IPS-15b (cell line): ENCODE measurements at regions not wholly inside any gene's neighbourhood (a gene's known extent, or its start where the extent isn't known, plus 50 kb on each side); places are given as distances from the start of the nearest gene placed in this dataset.

ENCODE experiments used
- H3K27me3 ChIP-seq: one replicate; pipeline ENCODE4 v1.6.1; 2013; ENCODE audit warnings: low read length; ENCODE audit not compliant: control insufficient read depth, insufficient read depth
- H3K36me3 ChIP-seq: one replicate; pipeline ENCODE4 v1.6.1; 2013; ENCODE audit warnings: low read length; ENCODE audit not compliant: control insufficient read depth, insufficient read depth
- H3K4me1 ChIP-seq: one replicate; pipeline ENCODE4 v1.6.1; 2013; ENCODE audit warnings: mild to moderate bottlenecking, low read length; ENCODE audit not compliant: control insufficient read depth, insufficient read depth
- H3K4me3 ChIP-seq: one replicate; pipeline ENCODE4 v1.5.1; 2013; ENCODE audit warnings: low read depth, low read length
- H3K9ac ChIP-seq: one replicate; pipeline ENCODE4 v1.6.1; 2013; ENCODE audit warnings: low read depth, mild to moderate bottlenecking, low read length
- H3K9me3 ChIP-seq: one replicate; pipeline ENCODE4 v1.6.1; 2013; ENCODE audit warnings: mild to moderate bottlenecking, low read length; ENCODE audit not compliant: control insufficient read depth, insufficient read depth

- Histone ChIP-seq H3K4me1 (no peaks in the 10 kb centered on the region), H3K27me3 (no peaks in the 10 kb centered on the region), H3K4me3 (no peak overlapping the region), H3K9ac (no peak overlapping the region), H3K36me3 (no peaks in the 10 kb centered on the region), H3K9me3 (no peaks in the 10 kb centered on the region)
Measured at GRCh38 chr14:25887251-25887878, 710.5 kb downstream of the NOVA1 start.

GRCh38 chr14:25884657-25885056 lies 713.2 kb downstream of the NOVA1 start:
- H3K4me3 ChIP-seq, result no peak overlapping the region
- no peaks in the 10 kb centered on the region for H3K9me3 ChIP-seq
- H3K9ac ChIP-seq, result no peak overlapping the region

DNA sequence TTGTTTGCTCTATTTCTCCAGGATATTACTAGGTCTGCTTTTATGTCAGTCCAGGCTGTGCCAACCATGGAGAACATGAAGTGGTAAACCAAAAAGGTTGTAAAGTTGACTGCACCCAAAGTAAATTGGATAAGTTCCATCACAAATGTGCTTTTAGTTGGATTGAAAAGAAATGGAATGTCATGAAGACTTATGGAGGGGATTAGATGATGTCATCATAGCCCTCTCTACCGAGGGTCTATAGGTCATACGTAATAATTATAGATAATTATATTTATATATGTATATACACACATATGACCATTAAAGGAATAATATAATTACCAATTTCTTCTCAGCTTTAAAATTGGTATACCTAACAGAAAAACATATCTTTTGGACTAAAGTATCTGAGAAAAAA lies 714.9 kb downstream of the NOVA1 start:
- Histone ChIP-seq H3K9me3 (no peaks in the 10 kb centered on the region), H3K27me3 (no peaks in the 10 kb centered on the region), H3K4me1 (no peaks in the 10 kb centered on the region), H3K9ac (no peak overlapping the region), H3K36me3 (no peaks in the 10 kb centered on the region), H3K4me3 (no peak overlapping the region)

More at GRCh38 chr14:25884657-25885056, 713.2 kb downstream of the NOVA1 start:
- Histone ChIP-seq H3K27me3 (no peaks in the 10 kb centered on the region), H3K4me1 (no peaks in the 10 kb centered on the region), H3K36me3 (no peaks in the 10 kb centered on the region)

GRCh38 chr14:25875475-25875874 lies 722.4 kb downstream of the NOVA1 start:
- H3K36me3 ChIP-seq, result no peaks in the 10 kb centered on the region
- no peaks in the 10 kb centered on the region for H3K9me3 ChIP-seq
- H3K4me3 ChIP-seq, result no peak overlapping the region
- H3K27me3 ChIP-seq, result no peaks in the 10 kb centered on the region
- no peaks in the 10 kb centered on the region for H3K4me1 ChIP-seq
- H3K9ac ChIP-seq, result no peak overlapping the region

- Histone ChIP-seq H3K27me3 (no peaks in the 10 kb centered on the region), H3K36me3 (no peaks in the 10 kb centered on the region), H3K9me3 (no peaks in the 10 kb centered on the region), H3K4me3 (no peak overlapping the region), H3K9ac (no peak overlapping the region), H3K4me1 (peaks cover 13% of the 10 kb centered on the region)
Measured at GRCh38 chr14:25869854-25870253, 728.0 kb downstream of the NOVA1 start.

- no peak overlapping the region for H3K9ac ChIP-seq
- H3K9me3 ChIP-seq, result no peaks in the 10 kb centered on the region
- no peaks in the 10 kb centered on the region for H3K27me3 ChIP-seq
- H3K4me3 ChIP-seq, result no peak overlapping the region
- H3K36me3 ChIP-seq, result no peaks in the 10 kb centered on the region
- H3K4me1 ChIP-seq, result peaks cover 13% of the 10 kb centered on the region
Measured at GRCh38 chr14:25868521-25869314, 729.1 kb downstream of the NOVA1 start.

GRCh38 chr14:25861406-25861805 lies 736.4 kb downstream of the NOVA1 start:
- Histone ChIP-seq H3K4me1 (no peaks in the 10 kb centered on the region), H3K27me3 (no peaks in the 10 kb centered on the region), H3K9ac (no peak overlapping the region), H3K9me3 (no peaks in the 10 kb centered on the region), H3K4me3 (no peak overlapping the region), H3K36me3 (no peaks in the 10 kb centered on the region)

DNA sequence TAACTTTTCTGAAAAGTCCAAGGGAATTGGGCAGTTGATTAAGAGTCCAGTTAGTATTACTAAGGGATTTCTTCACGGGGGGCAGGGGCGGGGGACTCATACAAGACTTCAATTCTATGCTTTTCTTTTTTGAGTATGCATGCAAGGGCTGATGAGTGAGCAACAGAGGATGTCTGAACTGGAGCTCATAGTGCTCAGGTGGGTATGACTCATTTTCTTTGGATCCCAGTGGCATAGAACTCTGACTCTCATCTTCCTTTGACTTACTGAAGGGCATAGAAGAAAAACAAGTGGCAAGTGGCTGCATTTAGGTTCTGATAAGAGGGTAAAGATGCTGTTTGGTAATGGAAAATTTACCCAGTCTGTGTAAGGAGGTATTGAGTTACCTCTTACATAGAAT lies 749.2 kb downstream of the NOVA1 start:
- H3K4me1 ChIP-seq, result no peaks in the 10 kb centered on the region
- H3K36me3 ChIP-seq, result no peaks in the 10 kb centered on the region
- H3K4me3 ChIP-seq, result no peak overlapping the region
- H3K9me3 ChIP-seq, result no peaks in the 10 kb centered on the region
- no peak overlapping the region for H3K9ac ChIP-seq
- H3K27me3 ChIP-seq, result no peaks in the 10 kb centered on the region

DNA sequence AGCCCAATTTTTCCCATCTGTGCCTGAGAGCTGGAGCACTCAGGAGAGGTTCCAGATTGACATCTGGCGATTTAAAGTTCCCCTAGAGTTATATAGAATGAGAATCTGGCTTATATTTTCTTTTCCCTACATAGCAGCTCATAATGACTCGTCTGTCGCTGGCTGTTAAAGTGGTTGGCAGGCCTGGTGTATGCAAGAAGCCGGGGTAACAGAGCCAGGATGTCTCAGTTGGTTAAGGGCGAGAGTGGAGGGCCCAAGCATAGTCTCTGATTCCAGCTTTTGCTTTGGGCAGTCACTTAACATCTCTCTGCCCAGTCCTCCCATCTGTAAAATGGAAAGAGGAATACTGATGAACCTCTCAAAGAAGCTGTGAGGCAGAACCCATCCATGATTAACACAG lies 751.6 kb downstream of the NOVA1 start:
- peaks cover 4% of the 10 kb centered on the region for H3K4me1 ChIP-seq
- no peaks in the 10 kb centered on the region for H3K9me3 ChIP-seq
- no peak overlapping the region for H3K9ac ChIP-seq
- no peaks in the 10 kb centered on the region for H3K36me3 ChIP-seq
- no peaks in the 10 kb centered on the region for H3K27me3 ChIP-seq
- no peak overlapping the region for H3K4me3 ChIP-seq

DNA sequence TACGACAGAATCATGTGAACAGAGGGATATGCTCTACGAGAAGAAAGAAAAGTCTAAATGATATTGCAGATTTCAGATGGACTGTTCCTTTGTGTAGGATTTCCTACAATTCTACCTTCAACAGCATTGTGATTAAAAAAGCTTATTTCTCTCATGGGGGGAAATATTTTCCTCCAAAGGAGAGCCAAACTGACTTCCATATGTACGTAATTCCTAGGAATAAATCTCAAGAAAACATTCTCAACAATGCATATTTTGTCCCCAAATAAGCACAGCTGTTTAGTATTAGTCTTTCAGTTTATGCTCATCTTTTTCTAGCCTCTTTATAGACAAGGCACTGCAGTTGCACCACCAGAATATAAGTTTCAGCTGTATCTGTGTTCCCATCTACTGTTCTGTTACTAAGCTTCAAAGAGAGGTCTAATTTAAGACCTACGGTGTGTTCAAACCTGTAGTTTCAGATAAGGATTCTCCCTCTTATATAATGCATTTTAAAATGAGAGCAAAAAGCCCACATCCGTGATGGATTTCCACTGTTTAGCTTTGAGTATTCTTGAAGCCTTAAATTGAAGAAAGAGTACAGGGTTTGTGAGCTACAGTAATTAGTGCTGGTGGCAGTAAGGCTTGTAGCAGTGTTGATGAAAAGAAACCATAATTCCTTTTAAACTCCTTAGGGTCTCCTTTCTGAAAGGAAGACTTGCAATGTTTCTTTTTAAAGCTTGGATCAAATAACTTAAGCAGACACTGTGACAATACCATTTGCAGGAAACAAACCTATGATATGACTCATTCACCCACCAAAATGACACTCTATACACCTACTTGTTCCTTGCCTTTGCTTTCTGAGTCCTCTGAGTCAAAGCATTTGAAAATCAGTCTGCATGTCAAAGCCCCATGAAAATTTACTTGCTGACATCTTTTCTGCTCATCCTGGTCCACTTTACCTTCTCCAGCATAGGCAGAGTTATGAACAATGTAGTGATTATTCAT lies 754.1 kb downstream of the NOVA1 start:
- Histone ChIP-seq H3K9ac (no peak overlapping the region), H3K4me1 (peaks cover 4% of the 10 kb centered on the region), H3K27me3 (no peaks in the 10 kb centered on the region), H3K36me3 (no peaks in the 10 kb centered on the region), H3K9me3 (no peaks in the 10 kb centered on the region), H3K4me3 (no peak overlapping the region)

GRCh38 chr14:25841226-25841625 lies 756.6 kb downstream of the NOVA1 start:
- Histone ChIP-seq H3K27me3 (no peaks in the 10 kb centered on the region), H3K9me3 (no peaks in the 10 kb centered on the region), H3K9ac (no peak overlapping the region), H3K4me3 (no peak overlapping the region), H3K4me1 (peaks cover 4% of the 10 kb centered on the region), H3K36me3 (no peaks in the 10 kb centered on the region)
